ENCODE measurements at regions not wholly inside any gene's neighbourhood (a gene's known extent, or its start where the extent isn't known, plus 50 kb on each side); places are given as distances from the start of the nearest gene placed in this dataset.

DNA sequence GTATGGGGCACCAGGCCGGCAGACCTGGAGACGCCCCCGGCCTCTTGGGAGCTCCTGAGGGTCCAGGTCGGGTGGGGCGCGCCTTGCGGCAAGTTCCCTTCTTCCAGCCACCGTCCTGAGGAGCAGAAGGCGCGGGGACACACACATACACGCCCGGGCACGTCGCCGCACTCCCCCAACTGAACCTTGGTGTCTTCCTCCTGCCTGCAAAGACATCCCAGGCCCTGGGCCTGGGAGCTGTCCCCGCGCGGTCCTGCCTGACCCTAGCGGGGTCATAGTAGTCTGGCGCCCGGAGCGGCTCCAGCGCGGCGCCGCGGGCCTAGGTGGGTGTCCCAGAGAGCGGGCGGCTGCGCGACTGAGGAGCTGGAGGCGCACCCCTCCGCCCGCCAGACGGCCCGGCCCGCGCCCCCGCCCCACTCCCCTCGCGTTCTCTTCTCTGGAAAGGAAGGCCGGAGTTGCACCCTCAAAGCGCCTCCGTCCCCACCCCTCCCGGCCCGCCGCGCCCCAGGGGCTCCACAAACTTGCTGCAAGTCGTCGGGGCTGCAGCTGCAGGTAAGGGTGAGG, 185.9 kb upstream of the LINGO1 start:
- TF ChIP-seq CTCF (conservative IDR thresholded peaks at IDR 0.05 in 1 of 2, IDR thresholded peaks at IDR 0.05 in 1 of 2; ENCODE audit: extremely low read depth in 1 of 2, insufficient read depth in 1 of 2, low read depth in 1 of 2, low read length in 2 of 2) (no peak), EZH2 (IDR thresholded peaks at IDR 0.05; ENCODE audit: borderline replicate concordance, low read length) (no peak)
